GM19023 (cell line): ENCODE measurements at regions not wholly inside any gene's neighbourhood (a gene's known extent, or its start where the extent isn't known, plus 50 kb on each side); places are given as distances from the start of the nearest gene placed in this dataset.
"Not testable (repeated sequence)": the region's sequence is repeated elsewhere in the genome, so short reads cannot be mapped to it uniquely, and the experiment has no call there.

Experiments
- ATAC-seq: cut with Tn5 transposase; IDR thresholded peaks from one replicate; pipeline ENCODE4 v1.9.1; 2021; ENCODE audit warnings: mild to moderate bottlenecking, moderate library complexity; ENCODE audit not compliant: unreplicated experiment

- no peak for ATAC-seq
These were observed 55.9 kb downstream of the BAMBI start for GRCh38 chr10:28733245-28733644.

DNA sequence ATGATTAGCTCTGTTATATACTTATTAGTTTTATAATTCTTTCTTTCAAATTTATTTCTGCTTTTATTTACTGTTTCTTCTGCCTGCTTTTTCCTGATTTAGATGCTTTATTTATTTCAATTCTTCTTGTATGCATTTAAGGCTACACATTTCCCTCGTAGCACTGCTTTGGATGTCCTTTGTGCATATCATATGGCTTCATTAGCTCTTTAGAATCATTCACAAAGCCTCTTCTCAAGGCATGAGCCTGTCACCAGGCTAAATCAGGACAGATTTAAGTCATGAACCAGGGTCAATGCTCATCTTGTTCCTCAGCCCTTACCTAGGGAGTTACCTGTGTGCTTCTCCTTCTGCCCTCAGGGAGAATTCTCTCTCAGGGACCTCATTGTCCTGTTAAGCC, 56.3 kb downstream of the BAMBI start:
- no peak for ATAC-seq

GRCh38 chr10:28734938-28735759, 57.8 kb downstream of the BAMBI start:
- no peak for ATAC-seq

- no peak for ATAC-seq
These were observed 59.8 kb downstream of the BAMBI start for GRCh38 chr10:28737096-28737495.

DNA sequence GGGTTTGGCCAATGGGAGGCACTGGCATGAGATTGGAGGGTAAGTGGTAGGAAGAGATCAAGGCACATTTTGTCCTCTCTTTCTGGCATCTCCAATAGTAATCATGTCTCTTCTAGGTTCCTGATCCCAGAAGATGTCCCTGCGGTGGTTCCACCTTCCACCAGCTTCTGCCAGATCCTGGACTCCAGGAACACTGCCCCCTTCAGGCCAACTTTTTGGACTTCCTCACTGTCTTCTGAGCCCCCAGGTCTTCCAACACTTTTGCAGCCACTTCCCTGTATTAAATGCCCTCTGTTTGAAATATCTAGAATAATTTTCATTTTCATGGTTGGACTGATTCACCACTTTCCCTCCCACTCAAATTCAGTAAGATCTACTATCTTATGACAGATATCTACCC, 60.9 kb downstream of the BAMBI start:
- ATAC-seq, result no peak

GRCh38 chr10:28743576-28743975, 66.3 kb downstream of the BAMBI start:
- ATAC-seq, result no peak

DNA sequence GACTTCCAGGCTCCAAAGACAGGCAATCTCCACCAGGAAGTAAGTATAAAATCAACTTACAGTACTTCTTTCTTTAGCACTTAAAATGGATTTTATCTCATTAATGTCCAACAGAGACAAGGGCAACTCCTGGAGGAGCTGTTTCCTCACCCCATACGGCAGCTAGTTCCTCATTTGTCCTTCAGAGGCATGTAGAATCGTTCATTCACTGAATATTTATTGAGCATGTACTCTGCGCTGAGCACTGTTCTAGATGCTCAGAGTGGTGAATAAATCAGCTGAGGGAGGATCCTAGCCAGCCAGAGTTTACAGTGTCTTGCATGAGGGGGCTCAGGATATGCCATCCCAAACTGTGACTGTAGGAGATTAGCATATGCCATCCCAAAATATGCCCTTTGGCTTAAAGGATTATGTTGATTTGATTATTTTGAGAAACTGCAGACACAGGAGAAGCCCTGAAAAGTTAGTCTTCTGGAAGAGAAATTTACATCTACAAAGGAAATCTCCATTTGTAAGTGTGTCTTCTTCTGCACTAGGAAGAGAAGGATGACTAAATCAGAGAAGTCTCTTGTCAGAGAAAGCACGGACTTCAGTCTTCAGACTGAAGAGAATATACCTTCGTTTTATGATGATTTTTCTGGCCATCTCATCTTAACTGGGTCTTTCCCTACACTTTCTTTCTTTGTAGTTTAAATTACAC, 66.9 kb downstream of the BAMBI start:
- ATAC-seq, result no peak

- no peak for ATAC-seq
These were observed 77.8 kb downstream of the BAMBI start for GRCh38 chr10:28754930-28755718.

GRCh38 chr10:28761084-28761846, 83.9 kb downstream of the BAMBI start:
- no peak for ATAC-seq

DNA sequence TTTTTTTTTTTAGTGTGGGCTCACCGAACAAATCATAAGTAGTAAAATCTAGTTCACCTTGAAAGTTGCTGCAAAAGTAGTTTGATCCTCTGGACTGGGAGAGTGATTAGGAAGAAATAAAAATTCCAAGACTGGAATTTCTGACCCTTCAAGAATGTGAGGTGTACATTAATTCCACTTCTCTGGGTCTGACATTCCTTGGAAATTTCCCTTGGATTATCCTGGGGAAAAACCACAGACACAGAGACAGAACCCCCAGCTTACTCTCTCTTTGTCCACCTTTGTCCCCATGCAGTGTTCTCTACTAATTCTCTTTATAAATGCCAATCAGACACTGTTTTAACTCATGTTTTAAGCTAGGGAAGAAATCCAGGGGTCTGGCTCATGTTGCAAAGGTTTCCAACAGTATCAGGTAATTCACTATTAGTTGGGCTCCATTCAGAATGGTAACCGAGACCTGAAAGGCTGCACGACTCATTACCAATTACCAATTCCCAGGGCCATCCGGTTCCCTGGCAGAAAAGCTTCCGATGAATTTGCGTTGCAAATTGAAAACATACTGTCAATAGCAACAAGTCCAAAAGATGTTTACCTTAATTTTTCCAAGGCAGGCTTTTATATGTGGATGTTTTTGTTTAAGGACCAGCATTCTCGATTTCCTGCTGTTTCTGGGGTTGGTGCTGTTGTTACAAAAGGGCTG, 86.3 kb downstream of the BAMBI start:
- no peak for ATAC-seq

DNA sequence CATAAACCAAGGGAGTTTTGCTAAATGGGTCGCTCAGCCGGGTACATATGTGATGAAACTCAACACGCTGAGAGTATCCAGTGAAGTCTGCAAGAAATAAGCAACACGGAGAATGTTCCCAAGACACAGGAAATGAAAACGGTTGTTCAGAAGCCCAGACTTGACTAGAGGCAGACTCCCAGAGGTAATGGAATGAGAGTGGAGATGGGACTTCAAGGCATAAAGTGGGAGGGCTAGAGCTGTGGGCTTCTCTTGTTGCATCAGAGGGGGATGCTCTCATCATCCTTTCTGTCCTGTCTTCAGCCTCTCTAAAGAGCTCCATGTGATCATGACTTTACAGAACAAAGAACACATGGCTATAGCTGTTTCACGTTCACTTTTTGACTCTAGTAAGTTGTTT, 88.3 kb downstream of the BAMBI start:
- ATAC-seq, result no peak

- no peak for ATAC-seq
These were observed 90.9 kb downstream of the BAMBI start for GRCh38 chr10:28768227-28768626.

- ATAC-seq, result no peak
These were observed 91.8 kb downstream of the BAMBI start for GRCh38 chr10:28769091-28769604.

DNA sequence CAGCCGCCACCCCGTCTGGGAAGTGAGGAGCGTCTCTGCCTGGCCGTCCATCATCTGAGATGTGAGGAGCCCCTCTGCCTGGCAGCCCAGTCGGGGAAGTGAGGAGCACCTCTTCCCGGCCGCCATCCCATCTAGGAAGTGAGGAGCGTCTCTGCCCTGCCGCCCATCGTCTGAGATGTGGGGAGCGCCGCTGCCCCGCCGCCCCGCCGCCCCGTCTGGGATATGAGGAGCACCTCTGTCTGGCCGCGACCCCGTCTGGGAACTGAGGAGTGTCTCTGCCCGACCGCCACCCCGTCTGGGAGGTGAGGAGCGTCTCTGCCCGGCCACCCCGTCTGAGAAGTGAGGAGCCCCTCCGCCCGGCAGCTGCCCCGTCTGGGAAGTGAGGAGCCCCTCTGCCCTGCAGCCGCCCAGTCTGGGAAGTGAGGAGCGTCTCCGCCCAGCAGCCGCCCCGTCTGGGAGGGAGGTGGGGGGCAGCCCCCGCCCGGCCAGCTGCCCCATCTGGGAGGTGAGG, 94.3 kb downstream of the BAMBI start:
- not testable (repeated sequence) for ATAC-seq

DNA sequence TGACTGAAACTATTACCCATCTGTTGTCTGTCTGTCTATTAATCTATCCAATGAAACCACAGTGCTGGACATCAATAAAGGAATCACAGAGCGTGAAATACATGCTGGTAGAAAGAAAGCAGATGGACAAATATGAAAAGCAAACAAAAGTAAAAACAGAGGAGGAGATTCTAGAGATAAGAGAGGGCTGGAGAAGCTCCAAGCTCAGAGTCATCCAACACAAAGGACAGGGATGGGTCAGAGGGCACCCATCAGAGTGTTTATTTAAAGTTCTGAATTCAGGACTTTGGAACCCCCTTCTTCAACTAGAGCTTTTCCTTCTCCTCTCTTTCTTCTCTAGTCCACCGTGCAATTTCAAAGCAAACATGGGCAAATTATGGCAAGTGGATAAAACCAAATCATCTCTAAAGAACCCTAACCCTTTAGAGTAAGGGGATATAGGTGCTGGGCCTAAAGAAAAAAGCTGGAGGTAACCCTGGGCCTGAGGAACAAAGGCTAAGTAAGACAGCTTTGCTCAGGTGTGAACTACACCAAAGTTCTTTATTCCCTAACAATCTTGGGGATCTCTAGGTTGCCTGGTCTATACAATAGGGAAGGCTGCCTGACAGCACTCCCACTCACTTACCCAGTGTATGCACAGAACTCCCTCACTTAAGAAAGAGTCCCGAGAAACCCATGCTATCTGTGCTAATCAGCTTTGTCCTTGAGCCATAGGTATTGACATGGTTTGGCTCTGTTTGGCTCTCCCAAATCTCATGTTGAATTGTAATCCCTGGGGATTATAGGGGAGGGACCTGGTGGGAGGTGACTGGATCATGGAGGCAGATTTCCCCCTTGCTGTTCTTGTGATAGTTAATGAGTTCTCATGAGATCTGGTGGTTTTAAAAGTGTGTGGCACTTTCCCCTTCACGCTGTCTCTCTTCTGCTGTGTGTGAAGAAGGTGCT, 97.0 kb downstream of the BAMBI start:
- no peak for ATAC-seq

- ATAC-seq, result no peak
These were observed 98.5 kb downstream of the BAMBI start for GRCh38 chr10:28775773-28776172.

DNA sequence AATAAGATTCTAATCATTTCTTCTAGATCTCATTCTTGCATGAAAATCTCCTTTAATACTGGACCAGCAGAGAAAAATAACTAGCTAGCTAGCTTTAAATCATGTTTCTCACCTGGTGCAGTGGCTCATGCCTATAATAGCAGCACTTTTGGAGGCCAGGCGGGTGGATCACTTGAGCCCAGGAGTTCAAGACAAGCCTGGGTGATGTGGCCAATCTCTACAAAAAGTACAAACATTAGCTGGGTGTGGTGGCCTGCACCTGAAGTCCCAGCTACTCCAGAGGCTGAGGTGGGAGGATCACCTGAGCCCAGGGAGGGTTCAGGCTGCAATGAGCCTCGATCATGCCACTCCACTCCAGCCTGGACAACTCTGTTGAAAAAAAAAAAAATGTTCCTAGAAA, 99.2 kb downstream of the BAMBI start:
- no peak for ATAC-seq

- no peak for ATAC-seq
These were observed 100.6 kb downstream of the BAMBI start for GRCh38 chr10:28777911-28778310.

- no peak for ATAC-seq
These were observed 101.2 kb downstream of the BAMBI start for GRCh38 chr10:28778524-28778923.
